ENCODE measurements at regions not wholly inside any gene's neighbourhood (a gene's known extent, or its start where the extent isn't known, plus 50 kb on each side); places are given as distances from the start of the nearest gene placed in this dataset.

DNA sequence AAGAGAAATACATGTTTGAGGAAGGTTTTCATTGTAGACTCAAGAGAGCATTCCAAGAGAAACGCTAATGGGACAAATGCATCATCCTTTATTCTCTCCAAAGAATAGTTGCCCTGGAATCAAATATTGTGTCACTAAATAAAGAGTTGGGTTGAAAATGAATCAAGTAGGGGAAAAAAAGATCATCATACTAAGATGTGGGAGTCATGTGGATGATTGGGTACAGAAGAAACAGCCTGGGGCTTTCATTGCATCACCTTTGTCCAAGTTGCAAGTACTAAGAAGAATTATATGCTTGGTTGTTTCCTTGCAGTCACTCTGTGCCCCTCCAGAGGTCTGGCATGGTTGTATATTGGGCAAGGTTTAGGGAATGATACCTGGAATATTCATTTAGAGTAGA lies 658.9 kb downstream of the TOX3 start:
- DNase-seq (ENCODE audit: low spot score) = no peak

DNA sequence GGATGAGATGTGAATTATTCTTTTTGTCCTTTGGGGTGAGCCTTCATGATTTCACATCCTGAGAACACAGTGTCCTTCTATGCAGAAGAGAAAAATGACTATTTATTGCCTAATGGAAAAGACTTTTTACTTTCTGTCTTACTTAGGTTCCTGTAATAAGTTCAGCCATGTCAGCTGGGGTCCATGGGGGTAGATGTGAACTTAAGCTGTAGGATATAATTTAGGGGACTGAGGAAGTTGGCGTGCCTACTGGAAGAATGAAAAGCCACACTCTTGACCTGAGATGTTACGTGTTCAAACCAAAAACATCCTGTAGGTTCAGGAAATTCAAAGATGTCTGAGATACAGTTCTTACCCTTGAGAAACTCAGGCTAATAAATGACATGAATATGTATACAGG lies 660.5 kb downstream of the TOX3 start:
- in situ Hi-C loops (cut with HindIII; ENCODE audit: low sequenced_read_pairs) = no loop called here
- no peak for DNase-seq (ENCODE audit: low spot score)

More for the DNA sequence above, 658.9 kb downstream of the TOX3 start:
- in situ Hi-C loops (cut with HindIII; ENCODE audit: low sequenced_read_pairs) = no loop called here

DNA sequence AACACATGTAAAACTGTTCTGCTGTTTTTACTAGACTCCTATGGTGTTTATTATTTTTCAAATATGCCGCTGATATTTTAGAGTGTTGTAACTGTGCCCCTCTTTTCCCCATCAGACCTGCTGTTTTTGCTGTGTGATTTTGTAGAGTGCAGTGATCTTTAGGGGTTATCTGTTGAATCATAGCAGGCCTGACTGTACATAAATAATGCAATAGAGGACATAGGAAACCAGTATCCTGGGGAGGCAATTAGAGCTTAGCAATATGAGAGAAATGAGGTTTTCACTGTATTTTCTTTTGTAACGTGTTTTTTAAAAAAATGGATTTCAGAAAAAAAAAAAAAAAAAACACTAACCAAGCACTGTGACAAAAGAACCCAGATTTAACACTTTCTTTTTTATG lies 662.2 kb downstream of the TOX3 start:
- in situ Hi-C loops (cut with HindIII; ENCODE audit: low sequenced_read_pairs) = no loop called here
- no peak for DNase-seq (ENCODE audit: low spot score)

DNA sequence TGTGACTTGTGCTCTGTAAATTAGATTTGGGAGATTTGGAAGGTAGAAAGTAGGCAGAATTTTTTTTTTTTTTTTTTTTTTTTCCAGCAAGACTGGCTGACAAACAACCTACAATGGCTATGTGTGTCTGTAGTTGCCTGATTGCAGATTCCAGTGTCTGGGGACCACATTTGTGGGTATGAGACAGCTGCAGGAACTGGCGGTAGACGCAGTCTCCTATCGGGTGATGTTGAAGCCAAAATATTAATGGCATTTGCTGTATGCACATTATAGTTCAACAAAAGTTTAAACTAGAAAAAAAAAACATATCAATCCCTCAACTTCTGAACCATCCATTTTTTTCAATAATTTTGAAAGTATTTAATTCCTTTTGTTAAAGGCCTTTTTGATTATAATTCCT lies 665.2 kb downstream of the TOX3 start:
- in situ Hi-C loops (cut with HindIII; ENCODE audit: low sequenced_read_pairs) = no loop called here
- DNase-seq (ENCODE audit: low spot score) = no peak

DNA sequence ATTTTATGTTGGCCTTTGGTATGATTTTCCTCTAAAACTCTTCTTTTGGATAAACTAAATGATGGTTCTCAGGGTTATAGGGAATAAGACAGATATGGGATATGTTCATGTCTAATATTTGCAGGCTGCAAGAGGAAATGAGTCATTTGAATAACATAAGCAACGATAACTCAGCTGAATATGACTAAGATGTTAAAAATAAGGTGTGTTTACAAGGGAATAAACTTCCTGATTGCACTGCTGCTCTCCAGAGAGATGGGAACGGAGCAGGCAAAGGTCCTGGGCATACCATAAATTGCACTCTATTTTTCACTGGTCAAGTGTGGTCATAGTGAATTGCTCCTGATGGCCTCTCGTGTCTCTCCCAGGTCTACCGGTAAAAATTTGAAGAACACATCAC lies 666.2 kb downstream of the TOX3 start:
- DNase-seq (ENCODE audit: low spot score) = no peak
- in situ Hi-C loops (cut with HindIII; ENCODE audit: low sequenced_read_pairs) = no loop called here

DNA sequence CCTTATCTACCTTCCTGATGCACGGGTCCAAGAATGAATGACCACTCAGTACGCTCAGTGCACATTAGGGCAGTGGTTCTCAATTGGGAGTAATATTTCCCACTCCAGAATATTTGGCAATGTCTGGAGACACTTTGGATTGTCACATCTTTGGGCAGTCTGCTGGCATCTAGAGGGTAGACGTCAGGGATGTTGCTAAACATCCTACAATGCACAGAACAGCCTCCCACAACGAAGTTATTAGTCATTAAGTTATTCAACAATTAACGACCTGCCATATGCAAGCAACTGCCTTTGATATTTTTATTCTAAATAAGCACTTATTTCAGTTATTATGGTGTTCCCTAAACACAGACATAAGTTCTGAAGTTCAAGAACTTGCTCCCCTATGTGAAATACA lies 669.3 kb downstream of the TOX3 start:
- no peak for DNase-seq (ENCODE audit: low spot score)
- in situ Hi-C loops (cut with HindIII; ENCODE audit: low sequenced_read_pairs) = no loop called here

DNA sequence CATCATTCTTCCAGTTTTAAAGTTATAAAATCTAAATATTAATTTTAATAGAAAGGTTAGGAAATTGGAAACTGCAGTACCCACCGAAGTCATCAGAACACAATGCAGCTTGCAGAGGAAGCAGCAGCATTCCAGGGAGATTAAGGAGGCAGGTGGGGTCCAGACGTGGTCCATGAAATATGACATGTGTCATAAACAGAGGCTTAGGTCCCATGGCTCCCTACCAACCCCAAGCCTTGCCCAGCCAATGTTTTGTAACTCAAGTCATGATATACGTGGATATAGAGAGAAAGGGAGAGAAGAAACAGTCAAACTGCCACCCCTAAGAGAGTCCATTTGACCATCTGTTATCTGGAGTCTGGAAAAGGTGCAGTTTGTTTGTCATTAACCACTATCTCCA lies 670.0 kb downstream of the TOX3 start:
- in situ Hi-C loops (cut with HindIII; ENCODE audit: low sequenced_read_pairs) = no loop called here
- DNase-seq (ENCODE audit: low spot score) = no peak

DNA sequence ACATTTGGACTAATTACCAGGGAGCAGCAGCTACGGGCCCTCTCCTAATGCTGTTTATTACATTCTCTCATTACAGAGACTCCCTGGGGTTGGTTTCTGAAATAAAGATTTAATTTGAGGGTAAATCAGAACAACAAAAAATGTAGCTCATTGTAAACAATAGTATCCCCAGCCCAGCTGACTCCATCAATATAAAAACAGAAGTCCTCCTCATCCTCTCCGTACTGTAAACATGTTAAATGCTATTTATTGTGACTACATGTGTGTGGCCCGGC lies 670.4 kb downstream of the TOX3 start:
- in situ Hi-C loops (cut with HindIII; ENCODE audit: low sequenced_read_pairs) = no loop called here
- DNase-seq (ENCODE audit: low spot score) = no peak

DNA sequence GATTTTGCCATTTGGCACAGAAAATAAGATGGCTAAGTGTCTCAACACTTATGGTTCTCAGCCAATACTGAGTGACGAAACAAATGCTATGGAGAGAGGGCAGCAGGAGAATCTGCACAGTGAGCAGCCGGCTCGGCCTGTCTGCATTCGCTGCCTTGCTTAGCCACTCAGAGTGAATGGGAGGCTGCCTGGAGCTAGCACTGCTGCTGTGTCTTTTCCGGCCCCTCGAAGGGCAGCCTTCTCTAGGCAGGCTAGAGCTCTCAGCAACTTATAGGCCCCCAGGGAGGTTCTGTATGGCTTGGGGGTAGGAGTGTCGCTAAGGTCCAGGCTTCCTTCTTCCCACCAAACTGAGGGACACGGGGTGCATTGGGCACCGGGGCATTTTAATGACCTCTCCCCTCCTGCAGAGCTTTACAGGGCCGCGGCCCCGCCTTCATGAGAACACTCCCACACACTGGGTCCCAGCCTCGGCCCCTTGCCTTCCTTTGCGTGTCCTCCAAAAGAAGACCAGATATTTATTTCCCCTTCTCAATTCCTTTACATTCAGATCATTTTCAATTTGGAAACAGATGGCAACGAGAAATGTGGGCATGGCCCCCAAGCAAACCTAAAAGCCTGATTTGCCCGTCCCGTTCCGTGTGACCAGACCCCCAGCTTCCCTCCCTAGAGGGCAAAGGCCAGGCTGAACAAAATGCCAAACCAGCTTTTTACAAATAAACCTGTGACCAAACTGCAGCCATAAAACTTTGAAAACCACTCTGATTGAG lies 670.9 kb downstream of the TOX3 start:
- no peak for DNase-seq (ENCODE audit: low spot score)
- in situ Hi-C loops (cut with HindIII; ENCODE audit: low sequenced_read_pairs) = no loop called here

DNA sequence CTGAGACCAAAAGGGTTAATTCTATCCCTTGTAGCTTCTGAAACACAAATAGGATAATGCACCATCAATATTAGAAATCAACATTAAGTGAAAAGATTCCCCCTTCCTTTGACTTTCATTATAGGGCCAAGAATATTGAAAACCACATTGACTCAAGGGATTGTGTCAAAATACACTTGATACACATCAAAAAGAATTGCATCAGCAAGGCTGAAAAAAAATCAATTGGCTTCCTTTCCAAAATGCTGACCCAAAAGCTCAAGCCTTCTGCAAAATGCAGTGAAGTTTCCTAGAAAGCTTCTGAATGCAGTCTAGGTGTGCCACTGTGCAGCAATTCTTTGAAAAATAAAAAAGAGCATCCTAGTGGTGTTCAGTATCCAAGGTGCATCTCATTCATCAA lies 674.4 kb downstream of the TOX3 start:
- no peak for DNase-seq (ENCODE audit: low spot score)
- in situ Hi-C loops (cut with HindIII; ENCODE audit: low sequenced_read_pairs) = no loop called here

DNA sequence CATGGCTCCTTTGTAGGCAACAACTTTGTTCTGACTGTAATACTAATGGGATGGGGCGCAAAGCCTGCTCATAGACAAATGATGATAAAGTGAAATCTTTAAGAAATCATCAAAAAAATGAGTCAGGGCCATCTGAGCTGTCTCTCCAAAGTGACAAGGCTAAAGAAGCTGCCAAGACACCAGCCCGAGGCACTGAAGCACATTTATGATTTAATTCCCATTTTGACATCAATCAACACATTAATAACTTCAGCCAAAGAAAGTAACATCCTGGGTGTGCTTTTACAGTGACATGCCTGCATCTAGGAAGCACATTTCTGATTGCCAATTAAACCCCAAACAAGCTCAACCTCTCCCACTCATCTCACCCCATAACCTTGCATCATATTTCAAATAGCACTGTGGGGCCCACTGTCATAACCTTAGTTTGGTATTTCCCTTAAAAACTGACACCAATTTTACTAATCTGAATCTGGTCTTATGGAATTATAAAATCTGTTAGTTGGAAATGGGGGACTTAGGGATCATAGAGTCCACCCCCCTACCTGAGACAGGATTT lies 676.6 kb downstream of the TOX3 start:
- in situ Hi-C loops (cut with HindIII; ENCODE audit: low sequenced_read_pairs) = no loop called here
- no peak for DNase-seq (ENCODE audit: low spot score)

DNA sequence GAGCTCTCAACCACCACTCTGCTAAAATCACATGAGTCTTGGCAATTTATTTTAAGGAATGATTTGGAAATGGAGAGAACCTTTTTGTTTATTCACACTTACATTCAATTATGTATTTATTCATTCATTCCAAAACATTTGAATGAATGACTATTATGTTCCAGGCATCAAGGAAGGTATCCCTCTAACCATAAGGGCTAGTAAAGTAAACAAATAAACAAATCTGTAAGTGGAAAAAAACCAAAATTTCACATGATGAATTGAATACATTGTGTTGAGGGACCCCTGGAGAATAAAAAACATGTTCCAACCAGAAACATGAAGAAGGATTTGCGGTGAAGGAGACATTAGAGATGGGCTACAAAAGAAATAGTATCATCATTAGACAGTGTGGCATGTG lies 677.8 kb downstream of the TOX3 start:
- no peak for DNase-seq (ENCODE audit: low spot score)
- in situ Hi-C loops (cut with HindIII; ENCODE audit: low sequenced_read_pairs) = no loop called here

DNA sequence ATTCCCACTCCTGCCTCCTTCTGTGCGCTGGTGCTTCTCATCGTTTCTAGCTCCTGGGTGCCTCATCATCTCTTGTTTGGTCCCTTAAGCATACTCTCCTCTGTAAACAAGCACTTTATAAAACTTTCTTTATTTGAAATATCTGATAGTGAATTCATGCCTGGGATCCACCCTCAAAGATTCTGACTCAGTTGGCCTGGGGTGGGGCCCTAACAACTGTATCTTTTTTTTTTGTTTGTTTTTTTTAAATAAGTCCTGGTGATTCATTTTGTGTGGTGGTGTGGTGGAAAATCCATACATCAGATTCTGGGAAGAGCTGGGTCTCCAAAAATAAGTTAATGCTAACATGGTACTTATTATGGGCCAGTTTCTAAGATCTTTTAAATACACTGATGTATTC lies 678.3 kb downstream of the TOX3 start:
- in situ Hi-C loops (cut with HindIII; ENCODE audit: low sequenced_read_pairs) = no loop called here
- DNase-seq (ENCODE audit: low spot score) = no peak

DNA sequence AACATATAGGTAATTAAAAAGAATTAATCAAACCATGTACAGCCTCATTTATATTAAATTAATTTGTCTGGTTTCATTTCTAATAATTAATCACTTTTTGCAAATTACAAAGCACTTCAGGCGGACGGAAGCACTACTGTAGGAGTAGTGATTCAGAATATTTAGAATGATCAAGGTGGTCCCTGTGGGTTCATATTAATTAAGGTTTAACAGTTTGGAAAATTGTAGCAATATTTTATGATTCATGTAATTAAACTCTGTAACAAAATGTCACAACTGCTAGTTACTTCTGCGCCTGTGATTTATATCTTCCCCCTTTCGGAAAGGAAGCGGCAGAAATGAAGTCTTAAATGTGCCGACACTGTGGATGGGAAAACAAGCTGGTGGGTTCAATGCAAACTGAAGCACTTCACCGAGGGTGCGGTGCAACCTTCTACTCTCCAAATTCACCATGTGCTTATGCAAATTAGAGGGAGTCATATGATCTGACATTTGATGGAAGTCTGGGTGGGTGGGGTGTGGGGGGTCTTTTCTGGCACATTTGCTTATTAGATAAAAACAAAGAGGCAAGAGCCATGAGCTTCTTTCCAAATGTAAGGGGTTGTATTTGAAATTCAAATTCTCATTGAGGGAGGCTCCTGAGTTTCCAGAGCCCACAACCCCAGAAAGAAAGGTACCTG lies 679.4 kb downstream of the TOX3 start:
- in situ Hi-C loops (cut with HindIII; ENCODE audit: low sequenced_read_pairs) = no loop called here
- no peak for DNase-seq (ENCODE audit: low spot score)

DNA sequence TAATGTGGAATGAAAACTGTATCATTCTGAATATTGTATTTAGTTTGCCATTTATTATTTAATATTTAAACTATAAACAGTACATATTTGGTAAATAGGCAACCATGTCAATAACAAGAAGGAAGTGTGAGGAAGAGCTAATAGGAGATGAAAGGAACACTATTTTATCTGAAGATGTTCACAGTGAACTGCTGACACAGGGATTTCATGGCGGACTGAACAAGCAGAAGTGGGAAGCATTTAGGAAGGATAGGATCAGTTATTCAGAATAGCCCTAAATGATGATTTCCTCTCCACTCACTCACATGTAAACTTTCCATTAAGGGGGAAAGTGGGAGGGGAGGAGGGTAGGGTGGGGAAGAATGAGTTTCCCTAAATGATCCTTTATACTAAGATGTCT lies 682.4 kb downstream of the TOX3 start:
- in situ Hi-C loops (cut with HindIII; ENCODE audit: low sequenced_read_pairs) = no loop called here
- no peak for DNase-seq (ENCODE audit: low spot score)

DNA sequence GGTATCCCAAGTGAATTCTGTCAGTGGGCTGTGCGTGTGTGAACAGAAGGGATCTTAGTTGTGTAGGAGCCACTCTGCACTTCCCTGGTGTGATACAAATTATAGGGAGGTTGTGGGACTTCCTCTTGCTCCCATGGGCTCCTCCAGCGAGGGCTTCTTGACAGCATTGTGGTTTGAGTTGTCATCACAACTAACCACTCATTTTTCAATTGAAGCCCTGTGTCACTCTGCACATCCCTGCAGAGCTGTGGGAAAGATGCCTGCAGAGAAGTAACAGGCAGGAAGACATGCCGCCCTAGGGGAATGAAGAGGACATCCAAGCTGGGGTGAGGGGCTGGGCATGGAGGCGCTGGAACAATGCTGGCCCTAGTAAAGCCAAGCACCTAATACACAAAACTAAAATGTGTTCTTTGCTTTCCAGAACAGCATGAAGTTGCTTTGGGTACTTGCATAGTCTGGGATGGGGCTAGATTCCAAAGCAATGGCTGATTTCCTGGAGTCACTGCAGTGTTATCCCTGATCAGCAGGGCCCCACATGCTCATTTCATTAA lies 692.5 kb downstream of the TOX3 start:
- in situ Hi-C loops (cut with HindIII; ENCODE audit: low sequenced_read_pairs) = no loop called here
- DNase-seq (ENCODE audit: low spot score) = no peak

DNA sequence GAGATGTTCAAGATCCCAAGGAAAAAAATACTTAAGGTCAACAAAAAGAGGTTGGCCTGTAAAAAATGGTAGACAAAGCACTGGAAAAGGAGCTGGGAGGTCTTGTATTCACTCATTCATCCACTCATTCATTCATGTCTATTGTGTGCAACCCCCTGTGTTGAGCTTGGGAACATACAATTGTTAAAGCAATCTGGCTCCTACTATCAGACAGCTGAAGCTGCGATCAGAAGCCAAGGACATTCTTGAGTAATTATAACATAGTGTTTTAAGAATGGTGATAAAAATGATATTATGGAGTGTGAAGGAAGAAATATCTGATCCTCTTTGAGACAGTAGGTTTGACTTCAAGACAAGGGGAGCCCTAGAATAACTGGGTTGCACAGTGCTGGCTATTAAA lies 693.4 kb downstream of the TOX3 start:
- no peak for DNase-seq (ENCODE audit: low spot score)
- in situ Hi-C loops (cut with HindIII; ENCODE audit: low sequenced_read_pairs) = no loop called here

DNA sequence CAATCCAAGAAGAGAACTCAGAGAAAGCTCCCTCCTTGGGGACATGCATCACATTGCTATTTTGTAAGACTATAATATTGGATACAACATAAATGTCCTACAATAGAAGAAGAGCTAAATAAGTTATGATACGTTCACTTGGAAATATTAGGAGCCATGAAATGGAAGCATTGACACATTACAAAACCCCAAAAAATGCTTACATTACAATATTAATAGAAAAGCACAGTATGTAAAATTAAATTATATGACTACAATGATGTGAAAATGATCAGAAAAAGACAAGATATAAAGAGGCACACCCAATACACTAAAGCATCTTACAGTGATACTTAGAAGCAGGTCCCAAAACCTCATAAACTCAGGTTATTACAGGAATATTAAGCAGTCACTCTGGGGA lies 694.1 kb downstream of the TOX3 start:
- in situ Hi-C loops (cut with HindIII; ENCODE audit: low sequenced_read_pairs) = no loop called here
- no peak for DNase-seq (ENCODE audit: low spot score)

DNA sequence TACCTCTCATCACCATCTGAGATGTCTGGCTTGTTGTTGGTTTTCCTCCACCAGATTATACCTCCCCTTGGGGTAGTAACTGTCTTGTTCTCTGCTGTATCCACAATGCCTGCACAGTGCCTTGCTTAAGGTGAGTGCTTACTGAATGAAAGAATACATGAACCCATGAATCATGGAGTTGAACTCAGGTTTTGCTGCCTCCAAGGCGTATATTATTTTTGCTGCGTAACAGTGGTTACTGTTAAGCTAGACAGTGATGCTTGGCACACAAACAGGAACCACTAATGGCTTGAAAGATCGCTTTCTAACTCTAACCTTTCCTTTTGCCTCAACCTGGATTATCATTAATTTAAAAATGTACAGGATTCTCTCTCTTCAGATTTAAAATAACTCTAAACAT lies 695.8 kb downstream of the TOX3 start:
- DNase-seq (ENCODE audit: low spot score) = no peak
- in situ Hi-C loops (cut with HindIII; ENCODE audit: low sequenced_read_pairs) = no loop called here

DNA sequence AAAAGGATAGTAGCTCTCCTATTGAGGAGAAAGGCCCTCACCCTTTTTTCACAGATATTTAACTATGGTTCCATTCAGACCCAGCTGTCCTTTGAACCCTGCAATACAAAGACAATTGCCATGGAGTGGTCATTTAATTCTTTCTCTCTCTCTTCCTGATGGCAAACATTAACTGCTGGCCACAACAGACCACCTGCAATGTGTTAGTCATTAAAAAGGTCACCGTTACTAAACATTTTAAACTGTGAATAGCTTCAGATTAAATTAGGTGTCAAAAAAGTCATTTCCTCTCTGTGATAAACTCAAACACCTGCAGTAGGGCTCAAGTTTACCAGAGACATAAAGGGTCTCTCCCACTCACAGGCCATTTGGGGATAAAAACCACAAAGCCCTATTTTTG lies 697.2 kb downstream of the TOX3 start:
- no peak for DNase-seq (ENCODE audit: low spot score)

More for the DNA sequence above, 697.2 kb downstream of the TOX3 start:
- in situ Hi-C loops (cut with HindIII; ENCODE audit: low sequenced_read_pairs) = no loop called here
